Neural progenitor cell (in vitro differentiated cells): ENCODE measurements at regions not wholly inside any gene's neighbourhood (a gene's known extent, or its start where the extent isn't known, plus 50 kb on each side); places are given as distances from the start of the nearest gene placed in this dataset.

Experiments used
- CTCF ChIP-seq: fragments of 200-600 bp; sonication (generic); IDR thresholded peaks from 2 replicates; pipeline ENCODE4 v1.5.1; 2017; ENCODE audit warnings: antibody characterized with exemption, mild to moderate bottlenecking
- EZH2 ChIP-seq: fragments of 200-600 bp; sonication (generic); IDR thresholded peaks from 2 replicates; pipeline ENCODE4 v1.6.1; 2017; ENCODE audit warnings: antibody characterized with exemption, mild to moderate bottlenecking, moderate library complexity

GRCh38 chr5:144857454-144857853, 686.8 kb downstream of the KCTD16 start:
- TF ChIP-seq CTCF = no peak
- TF ChIP-seq EZH2 = no peak
